Stimulated activated CD4-positive, alpha-beta T cell treated with anti-CD3 and anti-CD28 coated beads, Interleukin-15, amount 100 ng/mL, for 1 hour (primary cell): ENCODE measurements at regions not wholly inside any gene's neighbourhood (a gene's known extent, or its start where the extent isn't known, plus 50 kb on each side); places are given as distances from the start of the nearest gene placed in this dataset.
"Not testable (repeated sequence)": the region's sequence is repeated elsewhere in the genome, so short reads cannot be mapped to it uniquely, and the experiment has no call there.

Experiments
- DNase-seq, 2 donors: peaks; one replicate each; pipeline ENCODE4 v3.0.0-alpha.2; 2020; ENCODE audit warnings: low read depth in 1 of 2, low spot score in 1 of 2

DNA sequence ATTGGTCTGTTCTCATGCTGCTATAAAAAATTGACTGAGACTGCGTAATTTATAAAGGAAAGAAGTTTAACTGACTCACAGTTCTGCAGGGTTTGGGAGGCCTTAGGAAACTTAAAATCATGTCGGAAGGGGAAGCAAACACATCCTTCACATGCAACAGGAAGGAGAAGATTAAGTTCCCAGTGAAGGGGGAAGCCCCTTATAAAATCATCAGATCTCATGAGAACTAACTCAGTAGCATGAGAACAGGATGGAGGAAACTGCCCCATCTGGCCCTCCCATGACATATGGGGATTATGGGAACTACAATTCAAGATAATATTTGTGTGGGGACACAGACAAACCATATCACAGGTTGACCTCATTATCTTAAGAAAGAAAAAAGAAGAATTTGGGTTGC is 134.5 kb downstream of the PPP1R3A start:
- no peak for DNase-seq

DNA sequence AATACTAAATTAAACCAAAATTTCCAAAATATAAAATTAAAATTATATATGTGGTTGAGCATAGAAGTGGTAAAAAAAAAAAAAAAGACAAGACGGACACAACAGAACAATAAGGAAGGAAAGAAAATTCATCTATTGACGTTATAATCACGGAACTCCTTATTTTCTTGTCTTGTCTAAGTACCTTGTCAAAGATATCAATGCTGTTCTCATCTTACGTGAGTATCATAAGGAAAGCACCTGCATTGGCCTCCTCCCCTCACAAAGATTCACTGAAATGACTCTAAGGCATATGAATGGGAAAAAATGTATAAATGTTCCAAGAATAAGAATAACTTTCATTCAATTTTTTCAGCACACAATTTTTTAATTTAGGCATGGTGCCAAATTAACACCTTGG is 135.4 kb downstream of the PPP1R3A start:
- DNase-seq = no peak

DNA sequence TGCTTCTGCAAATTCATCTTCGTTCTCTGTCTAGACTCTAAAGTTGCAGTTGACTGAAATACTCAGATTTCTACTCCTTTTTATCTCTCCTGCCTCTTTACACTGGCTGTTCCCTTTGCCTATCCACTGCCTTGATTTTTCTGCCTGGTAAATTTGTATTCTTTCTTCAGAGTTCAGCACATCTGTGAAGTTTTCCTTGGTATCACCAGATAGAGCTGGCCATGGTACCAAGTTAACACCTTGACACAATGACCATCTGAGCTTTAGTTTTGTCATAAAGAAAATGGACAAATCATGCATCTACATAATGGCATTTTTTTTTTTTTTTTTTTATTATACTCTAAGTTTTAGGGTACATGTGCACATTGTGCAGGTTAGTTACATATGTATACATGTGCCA is 143.0 kb downstream of the PPP1R3A start:
- DNase-seq = no peak

DNA sequence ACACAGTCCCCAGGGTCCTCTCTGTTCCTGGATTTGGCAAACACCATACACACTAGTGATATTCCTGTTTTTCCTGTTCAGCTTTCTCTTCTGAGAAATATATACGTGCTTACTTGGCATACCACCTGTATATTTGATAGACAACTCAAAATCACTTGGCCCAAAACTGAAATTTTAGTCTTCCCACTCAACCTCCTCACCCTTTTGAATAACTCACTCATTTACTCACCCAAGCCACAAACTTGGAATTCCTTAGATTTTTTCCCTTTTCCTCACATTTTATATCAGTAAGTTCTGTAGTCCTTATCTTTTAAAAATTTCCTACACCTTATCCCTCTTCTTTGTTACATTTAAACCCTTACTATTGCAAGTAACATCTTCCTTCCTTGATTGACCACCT is 143.4 kb downstream of the PPP1R3A start:
- DNase-seq = no peak

DNA sequence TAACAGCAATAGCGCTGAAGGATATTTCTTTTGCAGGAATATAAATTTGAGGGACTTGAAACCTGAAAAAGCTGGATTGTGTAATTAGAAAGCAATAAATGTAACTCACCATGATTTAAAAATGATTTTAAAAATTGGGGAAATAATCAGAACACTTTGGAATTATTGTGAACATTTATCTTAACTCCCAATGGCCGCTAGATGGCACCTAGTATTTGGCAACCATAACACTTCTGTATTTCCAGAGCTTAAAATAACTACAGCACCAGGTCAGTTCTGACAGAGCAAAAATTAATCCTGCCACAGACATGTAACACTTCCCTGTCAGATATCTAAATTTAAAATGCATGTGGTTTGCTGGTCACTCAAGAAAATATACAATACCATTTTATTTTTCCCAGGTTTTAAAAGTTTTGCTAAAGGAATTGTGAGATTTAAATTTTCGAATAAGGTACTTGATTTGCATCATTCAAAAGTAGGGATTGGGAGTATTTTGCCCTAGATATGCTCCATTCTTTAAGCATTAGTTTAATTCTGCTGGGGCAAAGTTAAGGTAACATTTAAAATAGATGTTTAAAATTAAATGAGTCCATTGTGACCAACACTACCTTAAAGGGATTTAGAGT is 144.5 kb downstream of the PPP1R3A start:
- DNase-seq = no peak

DNA sequence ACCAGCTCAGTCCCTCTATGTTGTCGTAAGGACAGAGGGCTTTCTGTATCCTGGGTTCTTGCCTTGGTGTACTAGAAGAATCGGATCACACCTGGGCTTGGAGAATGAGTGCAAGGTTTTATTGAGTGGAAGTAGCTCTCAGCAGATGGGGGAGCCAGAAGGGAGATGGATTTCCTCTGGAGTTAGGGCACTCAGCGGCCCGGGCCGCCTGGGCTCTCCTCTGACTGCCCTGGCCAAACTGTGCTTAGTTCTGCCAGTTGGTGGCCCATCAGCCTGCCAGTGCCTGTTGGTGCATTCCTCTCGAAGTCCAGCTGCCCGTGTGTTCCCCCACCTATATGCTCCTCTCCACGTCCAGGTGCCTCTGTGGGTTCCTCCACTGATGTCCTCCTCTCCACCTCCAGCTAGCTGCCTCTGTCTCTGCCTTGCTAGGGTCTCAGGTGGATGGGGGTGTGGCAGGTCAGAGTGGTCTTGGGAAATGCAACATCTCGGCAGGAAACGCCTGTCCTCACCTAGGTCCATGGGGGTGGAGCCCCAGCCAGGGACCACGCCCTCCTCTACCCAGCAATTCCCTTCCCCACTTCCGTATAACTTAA is 148.6 kb downstream of the PPP1R3A start:
- no peak for DNase-seq

DNA sequence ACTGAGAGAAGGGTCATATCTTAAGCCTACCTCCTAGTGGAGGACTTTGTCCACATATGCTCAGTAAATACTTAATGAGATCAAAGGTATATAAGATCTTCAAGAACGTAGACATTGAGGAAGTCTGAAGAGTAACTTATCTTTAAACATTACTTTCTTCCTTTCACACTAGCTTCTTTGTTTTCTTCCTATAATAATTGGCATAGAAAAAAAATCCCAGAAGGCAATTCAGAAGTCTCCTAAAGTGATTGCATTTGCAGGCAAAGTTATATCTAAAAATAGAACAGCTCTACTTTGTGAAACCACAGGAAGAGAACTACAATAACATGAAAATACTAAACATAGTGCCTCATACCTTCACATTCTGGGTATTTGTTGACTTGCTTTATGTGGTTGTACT is 150.4 kb downstream of the PPP1R3A start:
- no peak for DNase-seq

DNA sequence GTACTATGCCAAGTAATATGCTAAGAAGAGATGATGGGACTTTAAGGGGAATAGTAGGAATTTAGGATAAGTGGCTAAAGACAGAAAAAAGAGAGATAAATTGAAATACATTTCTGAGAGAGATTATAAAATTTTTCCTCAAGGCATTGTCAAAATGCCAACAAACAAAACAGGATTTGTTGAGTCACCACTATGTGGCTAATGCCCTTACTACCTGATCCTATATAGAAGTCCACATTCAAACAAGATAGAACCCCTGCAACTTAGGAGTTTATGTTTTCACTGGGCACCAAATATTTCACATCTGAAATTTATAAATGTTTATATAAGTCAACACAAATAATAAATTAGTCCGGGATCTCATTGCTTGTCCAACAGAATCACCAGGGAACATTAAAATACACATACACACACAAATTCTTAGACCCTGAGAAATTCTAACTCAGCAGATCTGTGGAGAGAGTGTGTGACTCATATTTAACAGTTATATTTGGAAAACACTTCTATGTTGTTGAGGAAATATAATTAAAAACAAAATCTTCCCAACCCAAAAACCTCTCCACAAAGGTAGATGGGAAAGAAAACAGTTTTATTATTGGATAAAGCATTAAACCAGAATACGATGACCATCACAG is 154.3 kb downstream of the PPP1R3A start:
- no peak for DNase-seq

DNA sequence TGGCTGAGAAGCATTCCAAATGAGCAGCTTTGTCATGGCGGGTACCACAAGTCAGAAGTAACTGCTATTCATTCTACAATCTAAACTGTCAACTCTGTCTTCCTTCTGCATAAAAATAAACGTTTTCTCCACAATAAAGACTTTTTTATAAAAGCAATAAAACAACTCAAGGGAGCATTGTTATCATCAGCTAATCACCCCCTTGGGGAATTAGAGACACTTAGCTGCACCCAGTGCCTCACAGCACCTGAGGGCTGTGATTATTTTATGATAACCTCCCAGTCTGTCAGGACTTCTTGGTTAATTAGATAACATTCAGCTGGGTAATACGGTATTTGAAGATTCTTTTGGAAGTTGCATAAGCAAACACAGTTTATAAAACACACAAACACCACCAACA is 155.6 kb downstream of the PPP1R3A start:
- no peak for DNase-seq

DNA sequence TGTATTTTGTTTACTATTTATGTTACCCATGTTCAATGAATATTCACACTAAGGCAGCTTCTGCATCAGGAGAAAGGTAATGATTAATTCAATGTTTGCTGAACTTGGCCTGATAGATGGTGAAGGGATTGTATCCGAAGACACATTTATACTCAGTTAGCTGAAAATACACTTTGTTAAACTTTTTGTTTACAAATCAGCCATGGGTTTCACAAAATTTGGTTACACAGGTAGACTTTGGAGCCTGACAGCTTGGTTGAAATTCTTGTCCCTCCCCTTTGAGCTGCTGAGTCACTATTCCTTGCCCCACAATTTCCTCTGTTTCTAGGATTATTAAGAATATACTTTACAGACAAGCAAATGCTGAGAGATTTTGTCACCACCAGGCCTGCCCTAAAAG is 162.6 kb downstream of the PPP1R3A start:
- no peak for DNase-seq

DNA sequence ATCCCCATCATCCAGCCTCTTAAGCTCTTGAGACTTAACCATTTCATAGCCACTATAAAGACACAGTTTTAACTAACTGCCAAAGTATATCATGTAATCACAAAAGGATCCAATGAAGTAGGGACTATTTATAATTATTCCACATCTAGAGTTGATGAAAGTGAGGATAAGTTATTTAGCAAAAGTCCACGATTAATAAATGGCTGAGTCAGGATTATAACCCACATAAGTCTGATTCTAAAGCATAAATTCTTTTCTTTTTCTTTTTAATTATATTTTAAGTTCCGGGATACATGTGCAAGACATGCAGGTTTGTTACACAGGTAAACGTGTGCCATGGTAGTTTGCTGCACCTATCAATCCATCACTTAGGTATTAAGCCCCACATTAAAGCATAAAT is 166.1 kb downstream of the PPP1R3A start:
- DNase-seq = no peak

DNA sequence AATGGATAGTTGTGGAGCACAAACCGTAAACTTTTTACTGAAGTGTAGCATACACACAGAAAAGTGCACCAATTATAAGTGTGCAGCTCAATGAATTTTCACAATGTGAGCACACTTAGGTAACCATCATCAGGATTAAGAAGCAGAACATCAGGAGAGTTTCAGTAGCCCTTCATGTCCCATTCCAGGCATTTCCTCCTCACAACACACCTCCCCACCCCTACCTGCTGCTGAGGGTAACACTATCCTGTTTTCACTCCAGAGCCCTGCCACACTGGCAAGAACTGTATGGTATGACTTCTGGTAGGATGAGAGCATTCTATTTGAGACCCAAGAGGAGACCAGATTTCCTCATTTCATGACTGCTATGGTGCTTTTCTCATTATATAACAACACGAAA is 166.5 kb downstream of the PPP1R3A start:
- no peak for DNase-seq

DNA sequence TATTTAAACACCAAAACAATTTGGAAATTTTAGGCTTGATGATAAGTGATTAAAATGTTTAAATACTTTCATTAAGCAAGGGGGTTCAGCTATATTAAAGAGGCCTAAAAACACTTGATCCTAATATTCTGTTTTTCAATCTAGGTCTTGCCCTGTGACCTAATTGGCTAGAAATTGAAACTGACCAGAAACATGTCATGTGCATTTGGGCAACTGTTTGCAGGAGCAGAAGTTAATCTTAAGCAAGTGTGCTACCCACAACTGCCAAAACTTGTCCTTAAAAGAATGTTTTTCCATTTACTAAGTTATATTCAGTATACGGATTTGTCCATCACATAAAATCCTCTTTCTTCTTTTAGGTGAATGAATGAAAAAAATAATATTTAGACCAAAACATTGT is 167.3 kb downstream of the PPP1R3A start:
- no peak for DNase-seq

DNA sequence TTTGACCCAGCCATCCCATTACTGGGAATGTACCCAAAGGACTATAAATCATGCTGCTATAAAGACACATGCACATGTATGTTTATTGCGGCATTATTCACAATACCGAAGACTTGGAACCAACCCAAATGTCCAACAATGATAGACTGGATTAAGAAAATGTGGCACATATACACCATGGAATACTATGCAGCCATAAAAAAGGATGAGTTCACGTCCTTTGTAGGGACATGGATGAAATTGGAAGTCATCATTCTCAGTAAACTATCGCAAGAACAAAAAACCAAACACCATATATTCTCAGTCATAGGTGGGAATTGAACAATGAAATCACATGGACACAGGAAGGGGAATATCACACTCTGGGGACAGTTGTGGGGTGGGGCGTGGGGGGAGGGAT is 170.4 kb downstream of the PPP1R3A start:
- not testable (repeated sequence) for DNase-seq

DNA sequence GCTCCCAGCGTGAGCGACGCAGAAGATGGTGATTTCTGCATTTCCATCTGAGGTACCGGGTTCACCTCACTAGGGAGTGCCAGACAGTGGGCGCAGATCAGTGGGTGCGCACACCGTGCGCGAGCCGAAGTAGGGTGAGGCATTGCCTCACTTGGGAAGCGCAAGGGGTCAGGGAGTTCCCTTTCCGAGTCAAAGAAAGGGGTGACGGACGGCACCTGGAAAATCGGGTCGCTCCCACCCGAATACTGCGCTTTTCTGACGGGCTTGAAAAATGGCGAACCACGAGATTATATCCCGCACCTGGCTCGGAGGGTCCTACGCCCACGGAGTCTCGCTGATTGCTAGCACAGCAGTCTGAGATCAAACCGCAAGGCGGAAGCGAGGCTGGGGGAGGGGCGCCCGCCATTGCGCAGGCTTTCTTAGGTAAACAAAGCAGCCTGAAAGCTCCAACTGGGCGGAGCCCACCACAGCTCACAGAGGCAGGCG is 175.8 kb downstream of the PPP1R3A start:
- not testable (repeated sequence) for DNase-seq

DNA sequence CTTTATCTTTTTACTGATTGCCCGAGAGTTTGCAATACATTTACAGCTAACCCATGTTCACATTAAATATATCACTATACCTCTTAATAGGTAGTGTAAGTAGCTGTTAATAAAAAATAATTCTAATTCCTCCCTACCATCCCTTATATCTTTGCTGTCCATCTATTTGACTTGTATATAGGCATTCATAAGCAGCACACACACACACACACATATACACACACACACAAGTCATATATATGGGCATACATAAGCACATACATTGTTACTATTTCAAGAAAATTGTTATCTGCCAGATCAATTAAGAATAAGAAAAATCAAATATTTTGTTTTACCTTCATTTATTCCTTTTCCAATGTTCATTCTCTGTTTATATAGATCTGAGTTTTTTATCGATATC is 176.4 kb downstream of the PPP1R3A start:
- no peak for DNase-seq

DNA sequence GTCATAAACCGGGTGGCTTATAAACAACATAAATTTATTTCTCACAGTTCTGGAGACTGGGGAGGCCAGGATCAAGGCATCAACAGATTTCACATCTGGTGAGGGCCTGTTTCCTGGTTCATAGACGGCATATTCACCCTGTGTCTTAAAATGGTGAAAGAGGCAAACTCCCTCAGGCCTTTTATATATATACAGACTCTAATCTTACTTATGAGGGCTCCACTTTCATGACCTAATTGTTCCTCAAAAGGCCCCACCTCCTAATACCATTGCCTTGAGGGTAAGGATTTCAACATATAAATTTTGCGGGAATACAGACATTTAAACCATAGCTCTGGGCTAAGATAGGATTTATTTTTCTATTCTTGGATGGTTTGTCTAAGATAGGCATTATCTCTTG is 187.2 kb downstream of the PPP1R3A start:
- no peak for DNase-seq

DNA sequence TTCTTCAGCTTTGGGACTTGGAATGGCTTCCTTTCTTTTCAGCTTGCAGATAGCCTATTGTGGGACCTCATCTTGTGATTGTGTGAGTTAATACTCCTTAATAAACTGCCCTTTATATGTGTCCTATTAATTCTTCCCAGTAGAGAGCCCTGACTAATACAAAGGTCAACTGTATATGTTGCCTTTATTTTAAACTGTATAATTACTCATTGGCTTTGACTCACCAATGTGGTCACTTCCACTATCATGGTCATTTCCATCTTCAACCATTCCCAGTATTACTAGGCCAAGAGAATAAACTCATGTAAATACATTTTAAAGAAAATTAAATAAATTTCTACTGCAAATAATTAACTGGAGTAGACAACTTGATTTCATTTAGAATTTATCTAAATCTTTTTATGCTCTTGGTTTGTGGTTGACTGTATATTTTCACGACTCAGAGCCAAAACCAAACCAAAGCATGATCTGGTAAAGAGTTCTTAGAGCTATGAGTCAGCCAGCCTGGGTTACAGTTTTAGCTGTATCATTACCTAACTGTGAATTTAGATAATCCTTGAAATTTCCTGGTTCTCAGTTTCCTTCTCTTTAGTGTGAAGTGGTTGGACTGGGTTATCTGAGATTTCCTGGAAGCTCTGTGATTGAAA is 188.4 kb downstream of the PPP1R3A start:
- no peak for DNase-seq

DNA sequence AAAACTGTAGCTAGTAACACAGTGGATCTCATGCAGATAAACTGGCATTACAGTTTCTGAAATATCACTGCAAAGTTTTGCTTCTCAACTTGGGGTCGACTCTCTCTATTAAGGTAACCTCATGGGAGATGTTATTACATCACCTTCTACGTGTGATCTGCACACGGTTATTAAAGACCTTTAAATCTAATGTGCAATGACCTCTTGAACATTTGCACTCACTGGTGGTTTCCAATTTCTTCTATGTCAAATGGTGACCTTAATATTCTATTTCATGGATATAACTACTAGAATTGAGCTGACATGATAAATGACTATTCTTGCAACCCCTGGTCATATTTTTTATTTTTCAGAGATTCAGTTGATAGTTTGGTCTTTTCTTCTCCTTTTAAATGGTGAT is 191.3 kb downstream of the PPP1R3A start:
- DNase-seq = no peak

DNA sequence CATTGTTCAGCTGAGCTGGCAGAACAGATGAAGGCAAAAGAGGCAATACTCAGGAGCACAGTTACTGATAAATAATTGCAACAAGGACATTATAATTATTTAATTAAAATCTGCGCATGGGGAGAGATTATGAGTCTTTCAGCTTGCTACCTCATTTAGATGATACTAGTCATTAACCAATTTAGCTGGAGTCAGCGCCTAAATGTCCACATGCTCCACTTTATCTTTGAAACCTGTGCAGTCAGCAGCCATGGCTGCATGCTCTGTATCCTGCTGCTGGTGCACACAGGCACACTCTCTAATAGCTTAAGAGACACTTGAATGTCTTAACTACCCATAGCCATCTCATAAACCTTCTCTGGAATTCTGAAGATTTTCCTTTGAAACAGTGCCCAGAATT is 196.8 kb downstream of the PPP1R3A start:
- no peak for DNase-seq

DNA sequence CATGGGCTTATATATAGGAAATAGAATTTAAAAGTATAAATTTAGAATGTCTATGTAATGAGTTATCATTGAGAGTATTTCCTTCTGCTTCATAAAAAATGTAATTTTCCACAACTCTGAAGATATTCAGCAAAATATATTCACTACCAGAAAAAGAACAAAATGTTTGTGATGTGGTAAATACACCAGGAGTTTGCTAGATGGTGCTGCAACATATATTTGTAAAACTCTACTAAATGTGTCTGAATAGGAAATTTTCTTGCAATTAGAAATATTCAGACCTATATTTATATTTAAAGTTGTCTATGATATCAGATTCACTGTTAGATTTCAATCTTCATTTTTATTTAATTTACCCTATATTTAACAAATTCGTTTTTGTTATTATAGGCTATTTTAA is 201.1 kb downstream of the PPP1R3A start:
- no peak for DNase-seq
